Central memory CD4-positive, alpha-beta T cell (primary cell): ENCODE measurements at regions not wholly inside any gene's neighbourhood (a gene's known extent, or its start where the extent isn't known, plus 50 kb on each side); places are given as distances from the start of the nearest gene placed in this dataset.
"Not testable (repeated sequence)": the region's sequence is repeated elsewhere in the genome, so short reads cannot be mapped to it uniquely, and the experiment has no call there.

Source experiments
- DNase-seq: peaks from one replicate; pipeline ENCODE4 v3.0.0; 2022

DNA sequence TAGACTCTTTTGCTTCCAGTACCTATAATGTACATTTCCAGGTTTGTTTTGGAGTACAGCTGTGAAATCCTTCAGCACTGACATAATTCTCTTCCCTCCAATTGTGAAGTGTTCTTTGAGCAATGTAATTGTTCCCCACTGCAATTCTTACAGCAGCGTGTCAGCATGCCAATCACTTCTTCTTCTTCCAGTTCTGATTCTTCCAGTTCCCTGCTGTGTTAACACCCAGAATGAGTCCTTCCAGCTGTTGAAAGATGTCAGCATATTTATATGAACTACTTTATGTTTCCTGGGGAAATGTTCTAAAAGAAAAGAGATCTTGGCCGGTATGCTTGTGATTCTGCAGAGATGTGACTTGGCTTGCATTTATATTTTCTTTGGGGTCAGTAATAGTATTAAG lies 213.9 kb downstream of the UNC5CL start:
- no peak for DNase-seq

DNA sequence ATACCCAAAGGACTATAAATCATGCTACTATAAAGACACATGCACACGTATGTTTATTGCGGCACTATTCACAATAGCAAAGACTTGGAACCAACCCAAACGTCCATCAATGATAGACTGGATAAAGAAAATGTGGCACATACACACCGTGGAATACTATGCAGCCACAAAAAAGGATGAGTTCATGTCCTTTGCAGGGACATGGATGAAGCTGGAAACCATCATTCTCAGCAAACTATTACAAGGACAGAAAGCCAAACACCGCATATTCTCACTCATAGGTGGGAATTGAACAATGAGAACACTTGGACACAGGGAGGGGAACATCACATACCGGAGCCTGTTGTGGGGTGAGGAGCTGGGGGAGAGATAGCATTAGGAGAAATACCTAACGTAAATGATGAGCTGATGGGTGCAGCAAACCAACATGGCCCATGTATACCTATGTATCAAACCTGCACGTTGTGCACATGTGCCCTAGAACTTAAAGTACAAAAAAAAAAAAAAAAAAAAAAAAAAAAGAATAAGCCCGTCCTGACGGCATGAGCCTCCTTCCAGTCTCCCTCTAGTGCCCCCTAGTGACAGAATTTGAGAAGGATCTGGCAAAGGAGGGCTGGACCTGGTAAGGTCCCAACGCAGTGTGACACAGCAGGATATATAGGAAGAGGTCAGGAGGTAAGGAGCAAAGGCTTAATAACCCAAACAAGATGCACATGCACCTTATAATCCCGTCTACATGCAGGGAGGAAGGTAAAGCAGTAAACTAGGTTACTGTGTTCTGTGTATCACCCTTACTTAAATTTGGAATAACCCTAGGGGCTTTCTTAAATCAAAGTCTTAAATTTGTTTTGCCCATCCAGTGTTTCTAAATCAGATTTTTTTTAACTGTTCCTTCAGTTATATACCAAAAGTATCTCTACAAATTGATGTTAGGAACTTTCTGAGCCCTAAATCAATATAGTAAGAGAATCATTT lies 214.8 kb downstream of the UNC5CL start:
- not testable (repeated sequence) for DNase-seq

DNA sequence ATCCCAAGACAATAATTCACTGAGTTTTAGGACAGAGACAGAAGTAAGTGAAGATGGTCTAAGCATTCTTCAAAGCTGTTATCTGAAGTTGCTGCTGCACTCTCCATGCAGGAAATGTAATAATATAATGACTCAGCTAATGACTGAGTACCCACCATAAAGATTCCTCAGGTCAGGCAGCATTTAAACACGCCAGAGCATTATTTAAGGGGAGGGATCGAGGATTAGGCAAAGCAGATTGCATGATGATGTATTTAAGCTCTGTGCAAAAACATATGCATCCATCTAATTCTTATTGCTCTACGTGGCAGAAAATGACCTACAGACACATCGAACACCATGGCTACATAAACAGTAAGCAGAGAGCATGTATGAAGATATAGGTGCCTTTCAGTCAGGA lies 216.4 kb downstream of the UNC5CL start:
- no peak for DNase-seq

DNA sequence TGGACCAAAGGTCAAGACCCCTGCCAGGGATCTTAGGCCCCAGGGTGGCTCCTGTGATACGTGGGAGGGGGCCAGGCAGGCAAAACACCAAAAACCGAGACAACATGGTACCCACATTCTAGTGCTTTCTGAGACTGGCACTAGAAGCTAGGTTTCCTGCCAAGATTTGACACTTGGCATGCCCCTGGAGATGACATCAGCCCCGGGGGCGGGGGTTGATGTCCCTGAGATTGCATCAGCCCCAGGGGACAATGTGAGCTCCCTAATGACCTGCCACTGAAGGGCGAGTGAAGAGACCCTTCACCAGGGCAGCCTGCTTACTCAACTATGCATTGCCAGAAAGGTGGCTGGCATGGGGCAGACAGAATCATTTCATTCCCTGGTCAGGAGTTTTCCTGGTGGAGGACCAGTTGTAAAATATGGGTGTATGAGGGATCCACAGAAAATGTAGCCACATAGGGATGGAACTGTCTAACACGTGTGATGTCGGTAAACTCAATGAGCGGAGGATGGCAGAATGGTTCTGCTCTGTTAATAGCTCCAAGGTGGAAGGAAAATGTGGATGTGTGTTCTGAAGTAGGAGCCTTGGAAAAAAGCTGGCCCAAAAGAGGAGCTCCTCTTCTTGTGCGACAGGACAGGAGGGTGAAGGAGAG lies 219.7 kb downstream of the UNC5CL start:
- DNase-seq = no peak

DNA sequence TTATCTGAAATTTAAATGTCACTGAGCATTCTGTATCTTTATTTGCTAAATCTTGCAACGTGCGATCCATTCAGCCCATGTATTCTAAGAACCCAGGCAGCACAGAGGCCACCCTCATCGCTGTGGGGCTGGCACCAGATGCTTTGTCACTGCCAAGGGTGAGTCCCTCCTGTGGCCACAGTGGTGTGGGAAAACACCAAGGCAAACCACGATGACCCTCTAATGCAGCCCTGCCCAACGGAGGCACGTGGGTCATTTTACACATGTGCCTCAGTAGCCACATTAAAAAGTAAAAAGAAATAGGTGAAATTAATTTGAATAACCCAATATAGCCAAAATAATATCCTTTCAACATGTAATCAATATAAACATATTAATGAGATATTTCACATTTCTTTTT lies 221.7 kb downstream of the UNC5CL start:
- DNase-seq = no peak

DNA sequence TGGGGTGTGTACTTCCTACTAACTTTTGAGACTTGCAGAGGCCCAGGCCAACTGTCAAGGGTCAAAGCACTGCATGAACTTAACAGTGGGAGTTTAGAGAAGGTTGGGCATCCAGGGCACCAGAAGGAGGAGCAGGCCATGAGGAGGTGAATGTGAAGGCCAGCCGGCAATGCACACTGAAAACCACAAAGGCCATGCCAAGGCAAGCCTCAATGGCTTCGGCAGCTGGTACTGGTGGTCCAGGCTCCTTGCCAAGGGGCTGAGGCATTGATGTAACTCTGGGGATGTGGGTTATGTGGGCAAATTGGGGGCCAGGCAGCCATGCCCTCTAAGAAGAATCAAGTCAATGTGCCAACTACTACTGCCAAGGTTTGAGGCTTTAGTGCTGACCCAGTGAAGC lies 222.4 kb downstream of the UNC5CL start:
- DNase-seq = no peak

DNA sequence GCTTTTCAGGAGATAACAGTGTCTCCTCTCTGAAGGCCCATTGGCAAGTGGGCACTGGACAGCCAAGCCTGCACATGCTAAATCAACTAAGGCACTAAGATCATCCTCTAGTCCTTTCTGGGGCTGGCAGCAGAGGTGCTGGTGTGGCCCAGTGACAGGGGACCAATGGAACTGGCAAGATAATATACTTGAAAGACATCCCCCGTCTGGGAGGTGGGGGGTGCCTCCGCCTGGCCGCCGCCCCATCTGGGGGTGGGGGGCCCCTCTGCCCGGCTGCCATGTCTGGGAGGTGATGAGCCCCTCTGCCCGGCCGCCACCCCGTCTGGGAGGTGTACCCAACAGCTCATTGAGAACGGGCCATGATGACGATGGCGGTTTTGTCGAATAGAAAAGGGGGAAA lies 223.3 kb downstream of the UNC5CL start:
- no peak for DNase-seq

DNA sequence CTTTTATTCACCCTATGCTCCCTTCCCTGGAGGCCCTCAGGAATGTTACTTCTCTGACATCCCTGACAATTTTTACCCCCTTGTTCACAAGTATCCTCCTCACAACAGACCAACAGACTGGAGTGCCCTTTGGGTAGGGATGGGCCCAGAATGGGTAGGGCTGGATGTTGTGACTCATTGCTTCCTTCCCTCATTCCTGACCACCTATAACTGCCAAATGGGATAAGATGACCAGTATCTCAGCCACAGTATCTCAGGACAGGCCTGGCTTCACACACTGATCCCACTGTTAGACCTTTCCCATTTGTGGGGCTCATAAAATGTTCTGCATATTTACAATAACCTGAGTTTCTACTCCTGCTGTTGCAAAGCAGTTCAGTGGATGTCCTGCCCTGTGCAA lies 223.0 kb upstream of the LRFN2 start:
- DNase-seq = no peak

DNA sequence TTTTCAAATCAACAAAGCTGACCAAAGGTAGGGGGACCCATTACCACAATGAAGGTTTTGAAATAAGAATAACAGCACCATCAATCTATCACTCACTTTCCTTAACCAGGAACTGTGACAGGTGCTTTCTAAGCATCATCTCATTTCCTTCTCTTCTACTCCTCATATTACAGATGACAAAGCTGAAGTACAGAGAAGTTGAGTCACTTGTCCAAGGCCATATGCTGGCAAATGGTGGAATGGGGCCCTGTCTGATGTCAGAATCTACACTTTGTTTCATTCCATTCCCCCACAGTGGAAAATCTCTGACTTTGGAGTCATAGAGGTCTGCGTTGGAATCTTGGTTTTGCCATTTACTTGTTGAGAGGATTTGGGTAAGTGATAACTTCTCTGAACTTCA lies 222.5 kb upstream of the LRFN2 start:
- no peak for DNase-seq

DNA sequence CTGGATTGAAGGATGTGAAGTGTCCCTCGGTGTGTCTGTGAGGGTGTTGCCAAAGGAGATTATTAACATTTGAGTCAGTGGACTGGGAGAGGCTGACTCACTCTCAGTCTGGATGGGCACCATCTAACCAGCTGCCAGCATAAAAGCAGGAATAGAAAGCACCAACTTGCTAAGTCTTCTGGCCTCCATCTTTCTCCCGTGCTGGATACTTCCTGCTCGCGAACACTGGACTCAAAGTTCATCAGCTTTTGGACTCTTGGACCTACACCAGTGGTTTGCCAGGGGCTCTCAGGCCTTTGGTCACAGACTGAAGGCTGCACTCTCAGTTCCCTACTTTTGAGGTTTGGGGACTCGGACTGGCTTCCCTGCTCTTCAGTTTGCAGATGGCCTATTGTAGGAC lies 220.3 kb upstream of the LRFN2 start:
- DNase-seq = no peak

DNA sequence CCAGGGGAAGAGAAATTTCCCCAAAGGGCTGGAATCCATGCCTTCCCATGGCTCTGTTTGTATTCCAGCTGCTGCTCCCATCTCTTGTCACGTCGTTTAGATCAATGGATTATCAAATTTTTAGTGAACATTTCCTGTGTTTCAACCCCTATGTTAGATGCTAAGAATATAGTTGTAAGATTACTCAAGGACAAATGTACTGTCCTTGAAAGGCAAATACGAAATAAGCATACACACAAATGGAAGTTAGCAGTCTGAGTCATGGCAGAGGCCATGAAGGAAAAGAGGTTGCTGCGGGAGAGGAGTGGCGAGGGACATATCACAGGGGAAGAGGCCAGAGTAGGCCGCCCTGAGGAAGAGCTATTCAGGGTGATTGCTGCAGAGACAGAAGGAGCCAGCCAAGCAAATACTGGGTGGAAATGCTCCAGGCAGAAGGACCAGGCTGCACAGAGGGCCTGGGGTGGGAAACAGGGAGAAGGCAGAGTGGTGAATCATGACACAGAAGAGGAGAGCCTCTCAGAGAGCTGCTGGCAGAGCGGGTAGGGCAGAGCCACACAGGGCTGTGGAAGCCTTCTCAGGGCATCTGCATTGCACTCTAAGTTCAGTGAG lies 219.2 kb upstream of the LRFN2 start:
- no peak for DNase-seq

DNA sequence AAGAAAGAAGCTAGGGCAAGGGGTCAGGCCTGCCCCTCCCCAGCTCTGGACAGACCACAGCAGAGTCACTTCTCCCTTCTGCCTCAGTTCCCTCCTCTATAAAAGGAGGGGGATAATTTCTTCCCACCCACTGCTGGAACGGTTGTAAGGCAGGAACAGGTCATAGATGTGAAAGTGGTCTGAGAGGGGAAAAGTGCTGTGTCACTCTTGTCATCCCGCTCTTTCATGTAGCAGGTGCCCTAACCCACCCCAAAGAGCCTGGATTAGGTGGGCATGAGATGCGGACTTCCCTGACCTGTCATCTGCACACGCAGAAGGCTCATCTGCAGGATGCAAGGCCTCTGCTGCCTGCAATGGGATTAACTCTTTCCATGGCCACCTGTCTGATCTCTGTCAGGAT lies 218.2 kb upstream of the LRFN2 start:
- DNase-seq = no peak

DNA sequence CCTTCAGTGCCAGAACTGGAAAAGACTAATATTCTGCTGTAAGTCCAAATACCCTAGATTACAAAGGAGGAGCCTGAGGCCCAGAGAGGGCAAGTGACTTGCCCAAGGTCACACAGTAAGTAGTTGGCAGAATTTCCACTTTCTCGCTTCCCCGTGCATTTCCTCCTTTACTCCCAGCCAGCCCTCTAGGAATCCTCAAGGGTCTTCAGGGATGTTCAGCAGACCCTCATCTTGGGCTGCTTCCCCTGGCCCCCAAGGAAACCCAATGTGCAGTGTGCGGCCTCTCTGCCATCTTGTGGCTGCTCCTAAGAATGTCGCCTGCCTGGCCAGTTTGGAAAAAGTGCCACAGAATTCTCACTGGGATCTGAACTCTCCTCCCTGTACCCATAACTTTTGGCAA lies 217.7 kb upstream of the LRFN2 start:
- DNase-seq = no peak

DNA sequence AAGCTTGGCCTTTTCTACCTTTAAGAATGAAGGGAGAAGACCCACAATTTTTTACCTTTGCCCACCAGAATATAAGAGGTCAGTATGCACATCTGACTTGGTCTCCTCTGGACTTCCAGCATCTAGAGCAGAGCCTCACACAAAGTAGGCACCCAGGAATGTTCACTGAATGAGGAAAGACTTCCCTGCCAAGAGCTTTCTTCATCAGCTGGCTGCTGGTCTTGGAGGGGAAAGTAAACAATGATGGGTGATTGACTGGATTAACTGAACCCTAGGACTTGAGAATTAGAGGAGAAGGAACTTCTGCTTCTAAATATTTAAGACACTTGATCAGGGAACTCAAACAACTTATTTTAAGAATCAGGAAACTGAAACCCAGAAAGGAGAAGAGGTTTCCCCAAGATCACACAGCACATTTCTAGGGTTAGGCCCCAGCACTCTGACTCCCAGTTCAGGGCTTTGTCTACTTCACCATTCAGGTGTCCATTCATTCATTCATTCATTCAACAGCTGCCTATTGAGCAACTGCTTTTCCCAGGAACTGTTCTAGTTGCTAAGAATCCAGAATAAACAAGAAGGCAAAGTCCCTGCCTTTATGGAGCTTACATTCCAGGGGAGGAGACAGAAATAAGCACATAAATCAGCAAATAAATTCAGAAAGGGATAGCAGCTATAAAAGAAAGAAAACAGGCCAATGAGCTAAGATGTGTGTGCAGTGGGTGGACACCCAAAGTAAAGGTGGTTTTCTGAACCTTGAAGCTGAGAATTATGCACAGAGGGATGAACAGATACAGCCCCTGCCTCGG lies 216.9 kb upstream of the LRFN2 start:
- no peak for DNase-seq

DNA sequence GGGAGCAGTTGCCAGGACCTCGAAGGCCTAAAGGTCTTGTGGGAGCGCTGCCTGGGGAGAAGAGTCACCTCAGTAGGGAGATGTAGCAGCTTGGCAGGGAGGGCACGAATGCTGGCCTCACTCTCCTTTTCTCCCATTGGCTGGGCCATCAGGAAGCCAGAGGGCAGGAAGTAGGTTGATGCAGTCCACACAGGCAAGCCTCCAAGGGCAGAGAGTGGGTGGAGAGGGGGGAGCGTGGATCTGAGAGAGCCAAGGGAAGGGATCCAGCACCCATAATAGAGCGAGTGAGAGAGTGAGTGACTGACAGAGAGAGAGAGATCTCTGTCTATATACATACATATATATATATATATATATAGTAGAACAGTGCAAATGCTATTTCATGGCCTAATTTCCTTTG lies 215.3 kb upstream of the LRFN2 start:
- no peak for DNase-seq

DNA sequence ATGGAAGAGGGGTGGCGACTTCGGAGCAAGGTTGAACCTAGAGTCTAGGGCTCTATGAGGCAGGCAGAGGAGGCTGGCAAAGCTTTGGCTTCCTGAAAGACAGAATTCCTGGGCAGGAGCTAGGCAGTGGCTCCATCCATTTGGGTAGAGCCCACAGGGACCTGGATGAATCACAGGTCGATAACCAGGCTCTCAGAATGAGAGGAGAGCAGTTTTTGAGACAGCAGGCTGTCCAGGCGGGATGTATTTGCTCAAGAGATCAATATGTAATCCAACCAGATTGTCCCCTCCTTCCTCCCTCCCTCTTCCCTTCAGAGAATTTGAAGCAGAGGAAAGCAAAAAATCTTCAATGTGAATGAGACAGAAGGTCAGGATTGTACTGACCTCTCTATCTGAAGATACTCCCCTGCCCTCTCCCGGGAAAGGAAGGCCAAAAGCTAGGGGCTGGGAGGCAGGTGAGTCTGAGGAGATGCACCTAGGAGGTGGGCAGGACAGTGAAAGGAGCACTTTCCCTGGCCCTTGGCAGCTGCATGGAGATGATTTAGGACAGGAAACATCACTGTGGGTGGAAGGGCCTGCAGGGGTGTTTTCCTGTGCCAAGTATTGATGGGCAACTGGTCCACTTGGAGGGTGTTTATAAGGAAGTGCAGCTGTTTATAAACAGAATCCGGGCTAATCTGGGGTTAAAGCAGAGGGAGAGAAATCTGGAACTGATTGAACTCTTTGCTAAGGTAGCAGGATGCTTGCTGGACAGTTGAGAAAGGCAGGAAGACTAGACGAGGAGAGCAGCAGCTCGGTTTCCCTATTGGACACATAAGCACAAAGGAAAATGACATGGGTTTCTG lies 212.4 kb upstream of the LRFN2 start:
- DNase-seq = no peak

DNA sequence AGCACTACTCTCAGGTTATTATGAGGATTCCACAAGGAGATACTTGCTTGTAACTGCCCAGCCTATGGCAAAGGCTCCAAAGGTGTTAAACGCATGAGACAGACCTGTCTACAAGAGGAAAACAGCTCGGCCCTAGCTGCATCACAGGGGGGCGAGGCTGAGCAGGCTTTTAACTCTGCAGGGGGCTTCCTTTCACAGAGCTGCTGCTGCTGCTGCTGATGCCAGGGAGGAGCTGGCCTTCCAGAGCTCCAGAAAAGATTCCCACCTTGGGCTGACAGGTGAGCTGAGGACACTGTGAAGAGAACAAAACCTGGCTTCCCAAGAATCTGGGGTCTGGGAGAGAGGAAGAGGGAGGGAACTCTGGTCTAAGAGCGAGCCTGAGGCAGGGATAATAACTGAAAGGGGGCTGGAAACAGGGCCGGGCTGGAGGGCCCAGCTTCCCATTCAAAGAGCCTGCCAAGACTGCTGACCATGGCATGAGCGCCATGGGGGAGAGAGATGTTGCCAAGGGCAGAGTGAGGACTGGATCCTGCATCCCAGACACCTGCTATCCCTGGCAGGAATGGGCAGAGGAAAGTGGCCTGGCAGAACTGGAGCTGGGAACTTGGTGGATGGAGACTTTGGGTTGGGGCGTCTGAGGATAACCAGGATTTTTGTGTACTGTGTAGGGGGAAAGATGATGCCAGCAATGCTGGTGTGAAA lies 211.1 kb upstream of the LRFN2 start:
- DNase-seq = no peak

DNA sequence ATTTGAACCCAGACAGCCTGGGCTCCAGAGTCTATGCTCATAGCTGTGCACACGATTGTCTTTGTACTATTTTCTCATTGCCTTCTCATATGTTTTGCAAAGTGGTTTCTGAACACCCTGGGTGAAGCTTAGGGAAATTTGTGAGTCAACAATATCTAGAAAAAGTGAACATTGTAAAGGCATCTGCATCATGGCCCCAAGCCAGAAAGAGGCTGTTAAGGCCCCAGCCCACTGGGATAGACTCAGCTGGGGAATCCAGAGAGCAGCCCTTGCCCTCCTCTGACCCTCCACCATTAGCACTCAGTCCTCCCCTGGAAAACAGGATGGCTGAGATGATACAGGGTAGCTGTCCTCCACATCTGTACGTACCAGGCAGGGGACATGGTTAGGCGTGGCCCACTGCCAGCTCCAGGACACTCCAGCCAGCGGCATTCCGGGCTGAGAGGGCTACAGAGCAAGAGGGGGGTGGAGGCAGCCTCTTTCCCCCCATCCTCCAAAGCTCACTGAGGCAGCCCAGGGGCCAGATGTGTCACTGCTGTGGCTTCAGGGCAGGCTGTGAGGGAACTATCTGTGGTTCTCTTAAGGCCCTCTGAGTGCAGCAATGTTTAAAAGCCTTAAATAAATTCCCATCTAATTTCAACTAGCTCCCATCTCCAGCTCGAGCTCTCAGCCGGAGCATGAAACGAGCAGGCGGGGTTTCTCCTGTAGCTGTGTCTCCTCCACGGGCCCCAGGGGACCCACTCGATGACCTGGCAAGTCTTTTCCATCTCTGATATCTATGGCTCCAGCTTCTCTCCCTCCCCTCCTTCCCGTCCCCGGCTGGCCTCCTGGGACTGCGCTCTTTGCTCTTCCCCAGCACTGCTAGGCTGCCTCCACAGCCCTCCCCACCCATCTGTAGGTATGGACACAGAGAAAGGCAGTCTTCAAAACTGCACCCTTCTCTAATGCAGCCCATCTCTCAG lies 209.4 kb upstream of the LRFN2 start:
- DNase-seq = no peak

DNA sequence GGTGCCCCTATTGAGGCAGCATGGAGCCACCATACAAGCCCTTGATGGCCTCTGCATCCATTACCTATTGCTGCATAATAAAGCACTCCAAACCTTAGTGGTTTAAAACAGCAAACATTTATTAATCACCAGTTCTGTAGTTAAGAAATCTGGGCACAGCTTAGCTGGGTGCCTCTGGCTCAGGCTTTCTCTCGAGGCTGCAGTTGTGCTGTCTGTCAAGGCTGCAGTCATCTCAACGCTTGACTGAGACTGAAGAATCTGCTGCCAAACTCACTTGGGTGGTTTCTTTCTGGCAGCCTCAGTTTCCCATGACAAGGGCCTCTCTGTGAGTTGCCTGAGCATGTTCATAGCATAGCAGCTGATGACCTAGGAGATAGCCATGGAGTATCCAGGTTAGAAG lies 207.4 kb upstream of the LRFN2 start:
- no peak for DNase-seq

DNA sequence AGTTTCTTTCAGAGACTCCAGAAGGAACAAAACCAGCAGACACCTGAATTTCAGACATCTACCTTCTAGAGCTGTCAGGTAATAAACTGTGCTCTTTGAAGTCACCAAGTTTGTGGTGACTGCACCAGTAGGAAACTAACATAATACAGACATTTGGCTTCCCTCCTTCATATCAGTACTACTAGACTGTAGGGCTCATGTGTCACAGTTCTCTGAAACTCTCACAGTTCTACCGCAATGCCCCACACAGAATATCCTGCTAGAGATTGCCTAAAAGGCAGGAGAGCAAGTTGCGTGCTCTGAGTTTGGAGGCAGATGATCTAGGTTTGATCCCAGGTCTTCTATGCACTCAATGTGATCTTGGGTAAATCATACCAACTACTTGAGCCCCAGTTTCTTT lies 205.0 kb upstream of the LRFN2 start:
- no peak for DNase-seq
